IPS DF 4.7 (cell line): ENCODE measurements at regions not wholly inside any gene's neighbourhood (a gene's known extent, or its start where the extent isn't known, plus 50 kb on each side); places are given as distances from the start of the nearest gene placed in this dataset.

Experiments used
- DNase-seq: peaks from one replicate; pipeline ENCODE4 v3.0.0-alpha.2; 2013; ENCODE audit warnings: low spot score; ENCODE audit errors: extremely low read depth

DNA sequence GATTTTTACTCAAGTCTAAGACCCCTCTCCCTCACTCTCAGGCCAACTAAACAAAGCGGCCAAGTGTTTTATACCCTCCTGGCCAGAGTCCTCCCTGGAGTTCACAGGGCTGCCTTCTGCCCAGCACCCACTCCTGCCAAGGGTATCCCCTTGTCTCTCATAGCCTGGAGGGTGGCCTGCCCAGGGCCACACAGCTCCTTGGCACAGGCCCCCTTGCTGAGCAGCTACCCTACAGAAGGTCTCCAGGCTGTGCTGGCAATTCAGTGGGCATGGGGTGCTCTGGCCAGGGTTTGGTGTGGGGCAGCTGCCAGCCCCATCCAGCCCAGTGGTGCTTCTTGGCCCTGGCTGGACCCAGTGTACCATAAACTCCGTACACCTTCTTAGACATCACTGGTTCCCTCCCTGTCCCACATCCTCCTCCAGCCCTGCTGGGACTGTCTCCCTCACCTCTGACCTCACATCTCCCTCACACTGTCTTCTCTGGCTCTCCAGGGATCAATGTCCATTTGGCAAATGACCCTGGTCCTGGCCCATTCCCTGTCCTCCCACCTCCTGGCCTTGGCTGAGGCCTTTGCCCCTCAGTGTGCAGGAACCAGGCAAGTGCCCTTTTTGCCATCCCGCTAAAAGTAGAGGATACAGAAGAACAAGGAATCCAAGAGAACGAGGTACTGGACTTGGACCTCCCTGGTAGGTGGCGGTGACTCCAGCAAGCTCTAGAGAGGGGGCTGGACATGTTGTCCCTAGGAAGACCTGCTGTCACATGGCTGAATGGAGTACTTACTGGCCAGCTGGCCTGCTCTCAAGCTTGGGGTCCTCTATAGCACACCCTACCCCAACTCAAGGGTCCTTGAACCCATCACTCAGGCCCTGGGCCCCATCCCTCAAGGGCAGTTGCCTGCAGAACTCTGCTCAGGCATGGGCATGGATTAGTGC is 50.0 kb upstream of the TRPM1 start:
- DNase-seq: no peak

DNA sequence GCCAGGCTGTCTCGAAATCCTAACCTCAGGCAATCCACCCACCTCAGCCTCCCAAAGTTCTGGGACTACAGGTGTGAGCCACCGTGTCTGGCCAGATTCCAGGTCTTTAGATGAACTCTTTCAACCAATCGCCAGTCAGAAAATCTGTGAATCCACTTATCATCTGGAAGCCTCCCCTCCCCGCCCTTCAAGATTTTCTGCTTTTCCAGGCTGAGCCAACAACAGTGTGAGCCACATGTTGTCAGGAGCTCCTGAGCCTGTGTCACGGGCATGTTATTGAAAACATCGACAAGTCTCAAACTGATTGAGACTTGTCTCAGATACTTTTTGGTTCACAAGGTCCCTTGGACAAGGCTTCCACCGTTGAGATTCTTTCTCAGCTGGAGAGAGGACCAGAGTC is 52.0 kb upstream of the TRPM1 start:
- no peak for DNase-seq

DNA sequence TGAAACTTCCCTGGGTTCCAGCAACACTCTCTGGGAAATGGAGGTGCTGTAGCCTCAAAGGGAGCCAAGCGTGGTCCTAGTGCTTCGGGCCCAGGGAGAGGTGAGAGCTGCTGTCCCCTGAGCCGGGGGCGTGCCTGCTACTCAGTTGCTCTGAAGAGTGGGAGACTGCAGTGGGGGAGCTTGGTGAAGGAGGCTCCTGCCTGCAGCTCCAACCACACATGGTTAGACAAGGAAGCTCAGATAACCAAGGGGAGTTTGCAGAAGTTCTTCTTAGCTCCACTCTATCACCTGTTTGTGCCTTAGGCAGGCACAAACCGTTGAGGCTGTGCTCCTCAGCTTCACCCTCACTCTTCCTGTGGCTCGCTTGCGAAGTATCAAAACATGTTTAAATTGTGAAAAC is 53.6 kb upstream of the TRPM1 start:
- no peak for DNase-seq

DNA sequence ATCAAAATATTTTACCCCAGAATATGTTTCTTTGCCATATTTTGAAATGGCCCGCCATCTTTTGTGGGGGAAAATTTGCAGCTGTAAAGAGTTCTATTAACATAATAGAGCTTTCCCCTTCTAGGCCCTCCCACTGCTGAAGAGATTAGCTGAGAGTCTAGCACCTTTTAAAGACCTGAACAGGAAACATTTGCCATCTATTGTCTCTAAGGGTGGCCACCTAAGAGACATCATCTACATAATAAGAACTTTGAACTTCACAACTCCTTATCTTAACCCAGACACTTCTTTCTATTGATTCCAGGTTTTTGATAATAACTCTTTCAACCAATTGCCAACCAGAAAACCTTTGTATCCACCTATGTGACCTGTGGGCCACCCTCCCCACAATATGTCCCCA is 54.7 kb upstream of the TRPM1 start:
- DNase-seq: no peak

DNA sequence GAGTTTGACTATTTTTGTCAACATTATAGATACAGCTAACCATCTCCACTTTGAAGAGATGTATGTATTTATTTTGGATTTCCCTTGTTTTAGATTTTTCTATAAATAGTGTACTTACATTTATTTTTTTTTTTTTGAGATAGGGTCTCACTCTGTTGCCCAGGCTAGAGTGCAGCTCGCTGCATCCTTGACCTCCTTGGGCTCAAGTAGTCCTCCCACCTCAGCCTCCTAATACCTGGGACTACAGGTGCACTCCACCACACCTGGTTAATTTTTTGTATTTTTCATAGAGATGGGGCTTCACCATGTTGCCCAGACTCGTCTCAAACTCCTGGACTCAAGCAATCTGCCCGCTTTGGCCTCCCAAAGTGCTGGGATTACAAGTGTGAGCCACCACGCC is 55.3 kb upstream of the TRPM1 start:
- DNase-seq: no peak

DNA sequence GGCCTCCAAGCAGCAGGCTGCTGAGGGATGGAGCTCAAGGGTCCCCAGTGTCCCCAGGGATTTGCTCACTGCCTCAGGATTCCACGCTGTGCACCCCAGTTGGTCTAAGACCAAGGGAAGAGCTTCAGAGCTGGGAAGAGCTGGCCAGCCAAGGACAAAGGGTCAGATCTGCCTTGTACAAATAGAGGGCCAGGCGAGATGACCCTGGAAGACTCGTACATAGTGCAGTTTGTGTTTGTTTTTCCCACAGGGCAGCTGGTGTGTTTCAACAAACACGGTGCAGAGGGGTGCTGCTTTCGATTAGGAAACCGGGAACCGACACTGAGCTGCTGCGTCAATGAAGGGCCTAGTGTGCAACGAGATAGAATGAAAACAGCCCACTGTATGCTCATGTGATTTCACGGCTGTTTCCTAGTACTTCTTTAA is 56.1 kb upstream of the TRPM1 start:
- DNase-seq: no peak

DNA sequence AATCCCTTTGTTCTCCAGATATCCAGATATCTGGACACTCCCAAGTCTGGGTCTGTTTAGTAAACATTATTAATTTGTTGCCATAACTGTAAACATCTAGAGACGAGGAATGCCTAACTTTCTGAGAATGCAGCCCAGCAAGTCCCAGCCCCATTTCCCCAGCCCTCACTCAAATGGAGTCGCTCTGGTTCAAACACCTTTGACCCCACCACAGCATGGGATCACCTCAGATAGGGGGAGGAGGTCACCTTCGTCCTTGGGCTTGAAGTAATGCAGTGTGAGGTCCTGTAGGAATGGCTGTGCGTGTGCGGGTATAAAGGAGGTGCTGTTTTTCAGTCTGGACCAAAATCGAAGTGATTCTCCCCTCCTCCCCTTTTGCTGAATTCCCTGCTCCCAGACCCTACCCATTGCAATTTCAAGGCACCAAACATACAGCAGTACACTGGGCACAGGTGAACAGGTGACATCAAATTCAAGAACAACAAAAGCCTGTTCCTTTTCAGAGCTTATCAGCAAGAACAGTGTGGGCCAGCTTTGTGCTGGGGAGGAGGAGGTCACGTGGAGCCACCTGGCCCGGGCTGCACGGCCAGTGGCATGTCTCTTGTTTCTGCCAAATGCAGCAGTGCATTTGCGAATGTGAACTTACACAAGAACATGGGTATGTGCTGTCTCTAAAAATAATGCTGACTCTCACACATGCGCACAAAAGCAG is 57.5 kb upstream of the TRPM1 start:
- no peak for DNase-seq

DNA sequence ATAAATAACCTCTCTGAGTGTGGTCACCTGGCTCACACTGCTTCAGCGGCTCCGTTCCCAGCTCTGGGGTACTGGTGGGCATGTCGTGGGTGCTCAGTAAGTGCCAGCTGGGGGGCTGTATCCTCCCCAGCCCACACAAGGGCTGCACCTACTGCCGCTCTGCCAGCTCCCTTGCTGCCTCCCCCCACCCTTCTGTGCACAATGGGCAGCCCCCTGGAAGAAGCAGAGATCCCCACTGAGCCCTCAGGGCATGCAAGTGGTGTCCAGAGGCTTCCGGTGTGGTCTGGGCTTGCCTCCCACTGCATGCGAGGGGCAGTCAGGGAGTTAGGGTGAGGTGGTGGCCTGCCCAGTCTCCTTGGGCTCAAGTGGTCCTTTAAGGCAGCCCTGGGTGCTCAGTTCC is 58.3 kb upstream of the TRPM1 start:
- no peak for DNase-seq

DNA sequence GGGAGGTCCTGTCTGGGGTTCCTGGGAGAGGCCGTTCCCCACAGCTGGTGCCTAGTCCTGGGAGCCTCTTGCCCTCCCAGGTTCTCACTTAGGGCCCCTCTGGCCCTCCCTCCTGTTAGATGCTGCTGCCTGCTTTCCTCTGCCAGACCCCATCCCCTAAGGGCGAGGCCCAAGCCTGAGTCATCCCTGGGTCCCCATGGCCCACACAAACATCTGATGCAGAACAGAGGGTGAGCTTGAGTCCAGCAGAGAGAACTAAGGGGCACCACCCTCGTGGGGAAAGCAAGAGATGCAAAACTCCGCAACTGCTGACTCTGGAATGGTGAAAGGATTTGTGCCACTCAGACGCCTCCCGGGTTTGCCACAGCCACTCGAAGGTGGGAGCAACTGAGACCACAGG is 58.8 kb upstream of the TRPM1 start:
- DNase-seq: no peak

DNA sequence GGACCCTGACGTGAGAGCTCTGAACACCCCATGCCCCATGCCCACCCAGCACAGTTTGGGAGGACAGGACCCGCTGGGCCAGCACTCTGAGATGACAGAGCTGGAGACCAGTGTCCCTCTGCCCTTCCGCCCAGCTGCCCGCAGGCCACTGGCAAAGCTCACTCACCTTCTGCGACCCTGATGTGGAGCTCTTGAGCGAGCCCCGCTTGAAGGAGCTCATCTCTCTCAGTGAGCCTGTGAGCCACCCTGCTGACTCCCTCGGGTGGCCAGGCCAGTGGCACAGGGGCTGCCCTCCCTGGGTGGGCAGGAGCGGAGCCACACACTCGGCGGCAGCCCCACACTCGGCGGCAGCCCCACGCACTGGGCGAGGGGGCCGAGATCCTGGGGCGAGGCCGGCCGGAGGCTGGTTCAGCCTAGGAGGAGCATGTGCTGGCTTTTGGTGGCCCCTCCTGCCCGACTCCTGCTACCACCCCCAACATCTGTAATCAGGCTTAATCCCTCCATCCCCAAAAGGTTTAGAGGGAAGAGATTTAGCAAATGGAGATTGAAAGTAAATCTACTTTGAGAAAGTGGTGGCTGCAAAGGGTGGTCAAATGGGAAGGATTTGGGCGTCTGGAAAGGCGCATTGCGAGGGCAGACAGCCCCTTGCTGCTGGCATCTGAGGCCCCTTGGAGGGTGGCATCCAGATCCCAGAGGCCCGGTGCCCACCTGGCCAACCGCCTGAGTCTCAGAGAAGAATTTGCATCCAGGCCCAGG is 59.4 kb upstream of the TRPM1 start:
- DNase-seq: no peak

DNA sequence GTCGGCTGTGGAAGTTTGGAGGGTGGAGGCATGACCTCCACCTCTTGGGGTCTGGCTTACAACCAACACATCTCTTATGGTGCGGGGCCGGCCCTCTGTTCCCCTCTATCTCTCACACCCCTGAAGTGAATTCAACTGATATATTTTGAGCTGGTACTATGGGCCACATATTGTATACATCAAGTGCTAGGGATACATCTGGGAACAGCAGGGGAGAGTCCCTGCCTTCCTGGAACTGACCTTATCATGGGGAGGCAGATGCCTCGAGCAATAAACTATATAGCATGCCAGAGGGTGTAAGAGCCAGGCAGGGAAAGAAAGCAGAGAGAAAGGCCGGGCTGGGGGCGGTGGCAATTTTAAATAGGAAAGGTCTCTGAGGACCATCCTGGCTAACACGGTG is 60.4 kb upstream of the TRPM1 start:
- no peak for DNase-seq

DNA sequence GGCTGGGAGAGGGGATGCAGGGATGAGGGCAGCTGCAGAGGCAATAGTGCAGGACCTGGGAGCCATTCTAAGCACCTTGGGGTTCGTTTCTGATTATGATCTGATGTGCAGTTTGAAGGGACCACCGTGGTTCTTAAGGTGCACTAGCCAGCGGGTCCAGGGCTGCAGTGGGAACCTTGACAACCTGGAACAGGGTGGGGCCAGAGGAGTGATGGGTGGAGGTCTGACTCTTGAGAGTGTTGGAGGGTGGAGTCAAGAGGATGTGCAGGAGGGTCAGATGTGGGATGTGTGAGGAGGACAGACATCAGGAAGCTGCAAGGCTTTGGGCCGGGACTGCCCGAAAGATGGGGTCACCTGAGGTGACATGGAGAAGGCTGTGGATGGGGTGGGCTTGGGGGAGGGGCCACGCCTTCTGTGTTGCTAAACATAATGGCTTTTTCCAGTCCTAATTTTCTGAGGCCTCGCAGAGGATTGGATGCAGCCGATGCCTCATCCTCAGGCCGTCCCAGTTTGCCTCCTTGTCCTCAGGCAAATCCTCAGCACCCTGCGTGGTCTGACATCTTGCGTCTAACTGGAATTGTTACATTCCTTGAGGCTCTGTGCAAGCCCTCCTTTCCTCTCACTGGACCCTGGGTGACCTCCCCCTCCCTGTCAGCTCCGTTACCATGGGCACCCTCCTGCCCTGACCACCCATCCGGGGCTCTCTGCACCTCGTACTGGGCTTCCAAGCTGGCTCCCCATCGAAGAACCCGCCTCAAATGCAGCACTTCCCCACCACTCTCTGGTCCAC is 61.4 kb upstream of the TRPM1 start:
- no peak for DNase-seq

DNA sequence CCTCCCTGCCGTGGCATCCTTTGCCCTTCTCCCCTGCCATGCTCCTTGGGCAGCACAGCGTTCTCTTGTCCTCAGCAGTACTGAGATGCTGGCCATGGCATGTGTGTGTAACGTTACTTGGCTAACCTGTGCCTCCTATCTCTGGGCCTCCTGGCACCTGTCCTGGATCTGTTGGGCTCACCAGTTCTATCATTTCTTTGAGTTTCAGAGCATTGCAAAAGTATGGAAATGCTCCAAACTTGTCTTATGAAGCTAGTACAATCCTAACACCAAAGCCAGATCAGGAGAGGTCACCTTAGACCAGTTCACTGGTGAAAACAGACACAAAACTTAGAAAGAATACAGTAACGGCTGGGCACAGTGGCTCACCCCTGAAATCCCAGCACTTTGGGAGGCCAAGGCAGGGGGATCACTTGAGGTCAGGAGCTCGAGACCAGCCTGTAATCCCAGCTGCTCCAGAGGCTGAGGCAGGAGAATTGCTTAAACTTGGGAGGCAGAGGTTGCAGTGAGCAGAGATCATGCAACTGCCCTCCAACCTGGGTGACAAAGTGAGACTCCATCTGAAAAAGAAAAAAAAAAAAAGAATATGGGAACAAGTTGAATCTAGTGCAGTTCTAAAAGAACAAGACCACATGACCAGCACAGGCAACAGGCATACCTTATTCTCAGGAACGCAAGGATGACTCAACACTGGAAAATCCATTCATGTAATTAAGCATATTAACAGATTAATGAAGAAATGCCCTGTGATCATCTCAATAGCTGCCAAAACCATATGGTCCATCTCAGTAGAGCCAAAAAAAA is 62.4 kb upstream of the TRPM1 start:
- DNase-seq: no peak

DNA sequence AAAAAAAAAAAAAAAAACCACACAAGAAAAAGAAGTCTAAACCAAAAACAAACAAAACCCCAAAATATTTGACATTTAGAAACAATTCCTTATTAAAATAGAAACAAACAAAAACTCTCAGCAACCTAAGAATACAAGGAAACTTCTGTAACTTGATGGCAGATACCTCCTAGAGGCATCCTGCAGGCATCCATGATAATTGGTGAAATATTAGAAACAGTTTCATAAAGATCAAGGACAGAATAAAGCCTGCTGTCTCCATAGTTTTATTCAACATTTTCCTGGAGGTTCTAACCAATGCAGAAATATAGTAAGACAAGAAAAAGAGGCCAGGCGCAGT is 63.0 kb upstream of the TRPM1 start:
- DNase-seq: no peak

DNA sequence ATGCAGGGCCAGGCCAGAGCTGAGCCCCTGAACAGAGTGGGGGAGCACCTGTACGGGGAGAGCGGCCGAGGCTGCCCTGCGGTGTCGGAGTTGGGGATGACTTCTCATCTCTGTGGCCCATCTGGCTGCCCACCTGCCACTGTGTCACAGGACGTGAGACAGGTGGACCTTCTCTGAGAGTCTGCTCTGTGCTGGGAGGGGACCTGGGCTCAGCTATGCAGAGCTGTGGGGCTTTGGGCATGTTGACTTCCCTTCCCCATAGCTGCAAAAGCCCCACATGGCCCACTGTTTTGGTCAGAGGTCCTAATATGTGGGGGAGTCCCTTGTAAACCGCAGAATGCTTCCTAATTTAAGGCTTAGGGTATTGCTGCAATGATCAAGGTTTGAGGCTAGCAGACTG is 68.0 kb upstream of the TRPM1 start:
- DNase-seq: no peak

DNA sequence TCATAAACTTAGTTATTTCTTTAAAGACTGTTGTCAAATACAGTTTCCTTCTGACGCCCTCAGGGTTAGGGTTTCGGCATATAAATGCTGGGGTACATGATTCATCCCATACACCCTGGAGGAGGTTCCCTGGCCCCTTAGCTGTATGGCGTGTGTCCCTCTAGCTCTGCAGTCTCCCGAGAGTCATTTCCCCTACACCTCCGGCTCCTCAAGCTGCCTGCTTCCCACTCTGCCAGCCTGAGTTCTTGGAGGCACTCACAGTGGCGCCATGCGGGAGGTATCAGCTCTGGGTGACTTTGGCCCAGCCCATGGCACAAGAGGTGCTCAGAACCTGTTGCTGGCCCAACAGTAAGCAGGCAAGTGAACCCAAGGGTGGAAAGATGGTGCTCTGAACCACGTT is 70.2 kb upstream of the TRPM1 start:
- DNase-seq: no peak

DNA sequence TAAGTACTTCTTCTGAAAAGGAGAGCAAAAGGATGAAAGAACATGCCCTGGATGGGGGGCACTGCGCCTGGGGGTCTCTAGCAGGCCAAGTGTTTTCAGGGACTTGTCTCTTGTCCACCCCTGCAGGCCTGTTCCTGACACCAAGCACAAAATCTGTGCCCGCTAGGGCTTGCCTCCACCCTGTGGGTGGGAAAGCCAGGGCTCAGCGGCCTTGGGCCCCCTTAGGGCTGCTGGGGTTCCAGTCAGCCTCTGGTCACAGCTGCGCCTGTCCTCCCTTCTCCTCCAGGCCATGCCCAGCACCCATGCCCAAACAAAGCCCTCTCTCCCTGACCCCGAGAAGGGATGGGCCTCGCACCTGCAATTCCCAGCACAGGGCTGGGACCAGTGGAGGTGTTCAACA is 71.1 kb upstream of the TRPM1 start:
- DNase-seq: no peak

DNA sequence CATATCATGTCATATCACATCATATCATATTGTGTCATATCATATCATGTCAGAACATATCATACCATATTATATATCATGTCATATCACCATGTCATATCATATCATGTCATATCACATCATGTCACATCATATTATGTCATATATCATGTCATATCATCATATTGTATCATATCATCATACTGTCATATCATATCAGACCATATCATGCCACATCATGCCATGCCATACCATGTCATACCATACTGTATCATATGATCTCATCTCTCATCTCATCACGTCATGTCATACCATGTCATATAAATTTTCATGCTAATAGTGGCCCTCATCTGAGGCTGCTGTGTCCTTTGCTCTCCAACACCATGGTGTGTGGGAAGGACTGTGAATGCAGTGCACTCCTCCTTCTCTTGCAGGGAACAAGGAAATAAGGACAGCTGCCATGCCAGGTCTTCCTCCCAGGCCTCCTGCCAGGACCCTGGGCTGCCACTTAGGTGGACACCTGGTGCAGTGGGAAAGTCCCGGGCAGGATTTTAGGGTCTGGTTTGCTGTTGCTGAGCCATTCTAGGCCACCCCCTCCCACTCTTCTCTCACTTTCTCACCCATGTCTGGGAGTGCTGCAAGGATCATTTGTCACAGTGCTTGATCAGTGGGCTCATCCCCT is 72.4 kb upstream of the TRPM1 start:
- DNase-seq: no peak

DNA sequence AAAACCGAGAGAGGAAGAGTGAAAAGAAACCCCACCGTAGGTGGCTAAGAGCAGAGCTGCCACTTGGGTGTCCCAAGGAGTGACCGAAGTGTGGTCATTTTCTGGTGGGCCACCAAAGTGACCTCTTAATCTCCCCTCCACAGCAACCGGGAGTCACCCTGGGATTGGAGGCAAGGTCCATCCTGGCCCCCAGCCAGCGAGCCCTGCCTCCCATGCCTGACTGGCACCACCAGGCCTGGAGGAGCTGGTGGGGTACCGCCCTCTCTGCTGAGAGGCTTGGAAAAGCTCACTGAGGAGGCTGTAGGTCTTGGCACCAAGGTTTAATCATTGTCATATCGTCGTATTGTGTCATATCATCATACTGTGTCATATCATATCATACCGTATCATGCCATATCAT is 74.0 kb upstream of the TRPM1 start:
- DNase-seq: no peak

DNA sequence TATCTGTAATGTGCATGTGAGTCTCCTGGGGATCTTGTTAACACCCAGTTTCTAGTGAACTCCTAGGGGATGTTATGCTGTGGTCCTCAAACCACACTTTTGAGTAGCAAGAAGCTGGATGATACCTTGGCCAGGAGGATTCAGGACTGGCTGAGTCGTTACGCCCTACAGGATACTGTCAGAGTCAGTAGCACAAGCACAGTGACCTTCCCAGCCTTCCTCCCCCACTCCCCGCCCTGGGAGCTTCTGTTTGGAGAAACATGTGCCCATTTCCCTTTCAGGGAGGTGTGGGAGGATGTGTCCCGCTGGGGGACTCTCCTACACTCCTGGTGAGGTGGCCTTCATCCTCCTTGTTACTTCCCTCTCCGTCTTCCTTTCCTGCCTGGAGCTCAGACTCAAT is 76.4 kb upstream of the TRPM1 start:
- DNase-seq: no peak
